Activated T-cell treated with anti-CD3 and anti-CD28 coated beads, Interleukin-2, amount 50 U/mL, for 24 hours (primary cell): ENCODE measurements at regions not wholly inside any gene's neighbourhood (a gene's known extent, or its start where the extent isn't known, plus 50 kb on each side); places are given as distances from the start of the nearest gene placed in this dataset.

Source experiments
- DNase-seq: peaks from one replicate; pipeline ENCODE4 v3.0.0-alpha.2; 2020
- H3K27ac Mint-ChIP-seq: 2 replicates; pipeline ENCODE4 v1.8.0; 2020; ENCODE audit warnings: mild to moderate bottlenecking, mixed read lengths
- H3K27me3 Mint-ChIP-seq: 2 replicates; pipeline ENCODE4 v1.8.0; 2020; ENCODE audit warnings: mixed read lengths
- H3K36me3 Mint-ChIP-seq: 2 replicates; pipeline ENCODE4 v1.8.0; 2020; ENCODE audit warnings: low read depth, mixed read lengths
- H3K4me1 Mint-ChIP-seq: 2 replicates; pipeline ENCODE4 v1.8.0; 2020; ENCODE audit warnings: low read depth, mixed read lengths
- H3K4me3 Mint-ChIP-seq: 2 replicates; pipeline ENCODE4 v1.8.0; 2020; ENCODE audit warnings: mild to moderate bottlenecking, moderate library complexity, mixed read lengths
- H3K9me3 Mint-ChIP-seq: 2 replicates; pipeline ENCODE4 v1.8.0; 2020; ENCODE audit warnings: mixed read lengths

- Mint-ChIP-seq H3K9me3 (no peaks in the 10 kb centered on the region), H3K4me1 (no peaks in the 10 kb centered on the region), H3K27me3 (no peaks in the 10 kb centered on the region), H3K27ac (no peak overlapping the region), H3K36me3 (no peaks in the 10 kb centered on the region), H3K4me3 (no peak overlapping the region)
- DNase-seq = no peak
These were observed 314.3 kb downstream of the TNS1 start for GRCh38 chr2:217688494-217688893.

GRCh38 chr2:217687771-217688170 is 315.0 kb downstream of the TNS1 start:
- H3K36me3 Mint-ChIP-seq = no peaks in the 10 kb centered on the region

GRCh38 chr2:217685255-217685605 is 317.6 kb downstream of the TNS1 start:
- no peak overlapping the region for H3K4me3 Mint-ChIP-seq
- H3K36me3 Mint-ChIP-seq = no peaks in the 10 kb centered on the region
- H3K4me1 Mint-ChIP-seq = no peaks in the 10 kb centered on the region
- no peak for DNase-seq
- H3K27me3 Mint-ChIP-seq = no peaks in the 10 kb centered on the region
- H3K27ac Mint-ChIP-seq = no peak overlapping the region
- no peaks in the 10 kb centered on the region for H3K9me3 Mint-ChIP-seq

More at GRCh38 chr2:217687771-217688170, 315.0 kb downstream of the TNS1 start:
- no peak overlapping the region for H3K27ac Mint-ChIP-seq
- no peak overlapping the region for H3K4me3 Mint-ChIP-seq
- DNase-seq = no peak
- H3K4me1 Mint-ChIP-seq = no peaks in the 10 kb centered on the region
- no peaks in the 10 kb centered on the region for H3K9me3 Mint-ChIP-seq
- H3K27me3 Mint-ChIP-seq = no peaks in the 10 kb centered on the region

DNA sequence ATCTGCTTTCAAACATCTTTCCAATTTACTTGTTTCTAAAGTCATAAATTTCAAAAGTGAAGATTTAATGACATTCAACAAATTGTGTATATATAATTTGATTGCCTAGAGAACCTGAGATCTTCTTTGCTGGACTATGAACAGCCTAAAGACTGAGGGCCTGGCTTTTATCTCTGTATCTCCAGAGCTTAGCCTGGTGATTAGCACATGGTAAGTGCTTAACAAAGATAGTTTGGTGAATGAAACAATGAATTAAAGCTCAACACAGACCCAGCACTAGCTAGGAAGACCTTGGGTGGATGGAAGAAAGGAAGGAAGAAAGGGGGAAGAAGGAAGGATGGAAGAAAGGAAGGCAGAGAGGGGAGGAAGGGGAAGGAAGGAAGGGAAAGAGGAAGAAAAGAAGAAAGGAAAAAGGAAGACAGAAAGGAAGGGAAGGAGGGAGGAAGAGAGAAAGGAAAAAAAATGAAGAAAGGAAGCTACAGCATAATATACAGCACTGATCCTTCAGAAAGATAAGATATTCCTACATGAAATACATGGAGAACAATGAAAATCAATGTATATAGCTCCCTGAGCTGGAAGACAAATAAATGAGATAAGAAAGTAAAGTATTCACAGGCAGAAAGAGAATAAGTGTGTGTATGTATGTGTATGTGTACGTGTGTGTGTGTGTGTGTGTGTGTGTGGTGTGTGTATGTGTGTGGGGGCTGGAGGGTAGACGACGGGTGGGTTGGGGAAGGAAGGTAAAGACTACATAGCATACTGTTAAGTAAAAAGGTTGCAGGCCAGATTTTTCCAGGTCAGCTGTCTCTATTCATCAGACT is 318.2 kb downstream of the TNS1 start:
- no peak overlapping the region for H3K27ac Mint-ChIP-seq
- H3K36me3 Mint-ChIP-seq = no peaks in the 10 kb centered on the region
- no peak for DNase-seq
- H3K4me1 Mint-ChIP-seq = no peaks in the 10 kb centered on the region
- H3K4me3 Mint-ChIP-seq = no peak overlapping the region
- no peaks in the 10 kb centered on the region for H3K27me3 Mint-ChIP-seq
- no peaks in the 10 kb centered on the region for H3K9me3 Mint-ChIP-seq

DNA sequence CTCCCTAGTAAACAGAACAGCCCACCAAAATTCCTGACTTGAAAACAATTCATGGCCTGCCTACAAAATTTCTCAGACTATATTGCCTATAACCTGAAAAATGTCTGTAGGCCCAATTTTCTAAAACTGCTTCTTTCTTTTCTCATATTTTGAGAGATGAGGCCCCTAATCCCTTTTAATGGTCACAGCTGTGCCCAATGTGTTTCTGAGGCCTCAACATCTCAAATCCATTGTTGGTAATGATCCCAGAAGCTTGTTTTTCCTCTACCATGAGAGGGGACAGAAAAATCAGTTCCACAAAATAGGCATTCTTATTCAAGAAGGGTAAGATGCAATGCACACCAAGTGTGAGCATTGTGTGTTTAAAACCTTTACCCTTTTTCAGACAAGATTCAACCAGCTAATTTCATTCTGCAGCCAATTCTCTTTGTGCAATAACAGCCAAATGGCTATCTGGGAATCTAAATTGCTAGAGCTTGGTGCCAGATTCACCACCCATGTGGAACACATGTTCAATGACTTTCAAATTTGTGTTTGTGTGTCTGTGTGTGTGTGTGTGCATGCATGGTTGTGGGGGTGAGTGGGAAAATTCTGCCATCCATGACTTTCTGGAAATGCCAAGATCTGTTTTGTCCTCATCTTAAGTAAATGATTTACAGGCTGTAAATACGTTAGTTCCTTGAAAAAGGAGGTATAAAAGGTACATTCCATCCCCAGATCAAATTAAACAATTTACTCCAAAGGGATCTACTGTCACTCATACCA is 319.5 kb downstream of the TNS1 start:
- H3K36me3 Mint-ChIP-seq = no peaks in the 10 kb centered on the region
- no peaks in the 10 kb centered on the region for H3K27me3 Mint-ChIP-seq
- no peak overlapping the region for H3K4me3 Mint-ChIP-seq
- H3K27ac Mint-ChIP-seq = no peak overlapping the region
- no peaks in the 10 kb centered on the region for H3K4me1 Mint-ChIP-seq
- H3K9me3 Mint-ChIP-seq = peaks cover 2% of the 10 kb centered on the region
- no peak for DNase-seq

GRCh38 chr2:217681791-217682190 is 321.0 kb downstream of the TNS1 start:
- H3K9me3 Mint-ChIP-seq = peaks cover 2% of the 10 kb centered on the region
- H3K27ac Mint-ChIP-seq = no peak overlapping the region
- no peaks in the 10 kb centered on the region for H3K27me3 Mint-ChIP-seq
- H3K4me1 Mint-ChIP-seq = no peaks in the 10 kb centered on the region
- H3K36me3 Mint-ChIP-seq = no peaks in the 10 kb centered on the region
- DNase-seq = no peak
- no peak overlapping the region for H3K4me3 Mint-ChIP-seq

DNA sequence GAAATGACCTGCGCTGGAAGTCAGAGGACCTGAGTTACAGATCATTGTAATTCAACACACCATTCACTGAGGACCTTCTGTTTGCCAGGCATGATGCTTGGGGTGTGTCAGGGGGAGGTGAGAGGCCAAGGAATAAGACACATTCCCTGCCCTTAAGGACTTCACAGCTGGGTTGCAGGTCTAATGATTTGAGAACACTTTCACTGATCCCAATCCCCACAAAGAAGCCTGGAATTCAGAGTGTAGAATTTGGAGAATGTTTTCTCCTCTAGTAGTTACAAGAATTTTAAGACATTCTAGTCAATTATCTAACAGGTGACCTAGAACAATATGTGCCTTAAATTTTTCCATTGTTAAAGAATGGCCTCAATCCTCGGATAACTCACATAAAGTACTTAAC is 322.4 kb downstream of the TNS1 start:
- H3K27ac Mint-ChIP-seq = no peak overlapping the region
- no peak overlapping the region for H3K4me3 Mint-ChIP-seq
- H3K9me3 Mint-ChIP-seq = peaks cover 2% of the 10 kb centered on the region
- no peak for DNase-seq
- no peaks in the 10 kb centered on the region for H3K36me3 Mint-ChIP-seq
- H3K4me1 Mint-ChIP-seq = no peaks in the 10 kb centered on the region
- no peaks in the 10 kb centered on the region for H3K27me3 Mint-ChIP-seq

DNA sequence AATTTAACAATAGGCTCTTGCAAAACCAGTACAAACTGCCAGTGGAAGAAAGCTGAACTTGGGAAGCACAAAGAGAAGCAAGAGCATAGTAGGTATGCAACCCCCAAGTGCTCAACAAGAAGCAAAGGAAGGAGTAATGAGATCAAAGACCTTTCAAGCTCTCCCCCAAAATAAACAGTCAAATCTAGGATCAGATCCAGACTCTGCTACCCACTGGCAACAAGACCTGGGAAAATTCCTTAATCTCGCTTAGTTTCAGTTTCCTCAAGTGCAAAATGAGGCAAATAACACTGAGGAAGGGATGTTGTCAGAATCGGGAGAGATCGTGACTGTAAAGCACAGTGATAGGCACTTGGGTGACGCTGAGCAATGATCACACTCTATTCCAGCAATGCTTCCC is 329.2 kb downstream of the TNS1 start:
- Mint-ChIP-seq H3K27me3 (no peaks in the 10 kb centered on the region), H3K4me3 (no peak overlapping the region), H3K27ac (no peak overlapping the region), H3K36me3 (no peaks in the 10 kb centered on the region), H3K4me1 (no peaks in the 10 kb centered on the region), H3K9me3 (peaks cover 2% of the 10 kb centered on the region)
- no peak for DNase-seq

DNA sequence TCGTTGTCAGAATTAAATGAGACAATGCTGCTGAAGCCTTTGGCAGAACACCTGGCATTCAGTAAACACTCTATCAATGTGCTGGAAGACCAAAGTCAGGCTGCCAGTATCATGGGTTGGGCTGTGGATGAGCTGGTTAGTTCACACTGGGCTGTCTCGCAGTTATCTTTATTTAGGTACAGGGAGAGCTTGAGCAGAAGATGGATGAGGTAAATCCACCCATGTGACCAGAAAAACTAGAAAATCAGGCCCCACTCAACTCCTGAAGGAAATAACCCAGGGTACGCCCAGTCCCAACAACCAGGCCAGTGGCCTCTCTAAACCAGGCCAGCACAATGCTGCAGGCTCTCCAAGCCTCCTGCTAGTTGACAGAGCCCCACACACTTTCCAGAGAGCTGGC is 330.3 kb downstream of the TNS1 start:
- Mint-ChIP-seq H3K9me3 (peaks cover 2% of the 10 kb centered on the region), H3K27ac (no peak overlapping the region), H3K27me3 (no peaks in the 10 kb centered on the region), H3K36me3 (no peaks in the 10 kb centered on the region), H3K4me1 (no peaks in the 10 kb centered on the region), H3K4me3 (no peak overlapping the region)
- DNase-seq = no peak

DNA sequence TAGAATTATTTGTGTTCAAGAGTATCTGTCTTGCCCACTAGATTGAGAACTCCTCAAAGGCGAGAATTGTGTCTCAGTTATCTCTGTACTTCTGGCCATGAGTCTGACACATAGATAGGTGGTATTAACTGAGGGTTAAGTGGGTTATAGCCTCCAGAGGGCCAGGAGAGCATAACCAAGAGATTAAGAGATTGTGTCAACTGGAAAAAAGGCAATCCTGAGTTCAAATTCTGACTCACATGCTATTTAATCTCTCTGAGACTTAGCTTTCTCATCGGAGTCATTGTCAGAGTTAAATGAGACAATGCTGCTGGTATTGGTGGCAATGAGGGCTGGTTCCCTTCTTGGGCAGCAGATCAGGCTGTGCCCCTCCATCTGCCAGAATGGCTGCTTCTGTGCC is 330.9 kb downstream of the TNS1 start:
- Mint-ChIP-seq H3K36me3 (no peaks in the 10 kb centered on the region), H3K9me3 (peaks cover 2% of the 10 kb centered on the region)

GRCh38 chr2:217671075-217671474 is 331.7 kb downstream of the TNS1 start:
- Mint-ChIP-seq H3K27me3 (no peaks in the 10 kb centered on the region), H3K4me1 (peaks cover 9% of the 10 kb centered on the region), H3K4me3 (no peak overlapping the region), H3K36me3 (no peaks in the 10 kb centered on the region), H3K27ac (no peak overlapping the region), H3K9me3 (peaks cover 2% of the 10 kb centered on the region)
- no peak for DNase-seq

More for the DNA sequence above, 330.9 kb downstream of the TNS1 start:
- H3K4me1 Mint-ChIP-seq = peaks cover 3% of the 10 kb centered on the region
- no peak overlapping the region for H3K4me3 Mint-ChIP-seq
- DNase-seq = no peak
- H3K27ac Mint-ChIP-seq = no peak overlapping the region
- no peaks in the 10 kb centered on the region for H3K27me3 Mint-ChIP-seq

GRCh38 chr2:217669831-217670230 is 333.0 kb downstream of the TNS1 start:
- H3K27ac Mint-ChIP-seq = no peak overlapping the region
- no peaks in the 10 kb centered on the region for H3K36me3 Mint-ChIP-seq

GRCh38 chr2:217667512-217667911 is 335.3 kb downstream of the TNS1 start:
- Mint-ChIP-seq H3K27ac (no peak overlapping the region), H3K27me3 (peaks cover 3% of the 10 kb centered on the region), H3K4me3 (no peak overlapping the region), H3K9me3 (no peaks in the 10 kb centered on the region), H3K4me1 (peaks cover 21% of the 10 kb centered on the region), H3K36me3 (no peaks in the 10 kb centered on the region)
- no peak for DNase-seq

More at GRCh38 chr2:217669831-217670230, 333.0 kb downstream of the TNS1 start:
- peaks cover 2% of the 10 kb centered on the region for H3K9me3 Mint-ChIP-seq
- H3K27me3 Mint-ChIP-seq = peaks cover 3% of the 10 kb centered on the region
- peaks cover 10% of the 10 kb centered on the region for H3K4me1 Mint-ChIP-seq
- H3K4me3 Mint-ChIP-seq = no peak overlapping the region
- DNase-seq = no peak

- H3K4me1 Mint-ChIP-seq = peaks cover 21% of the 10 kb centered on the region
- no peak for DNase-seq
- no peak overlapping the region for H3K4me3 Mint-ChIP-seq
- no peaks in the 10 kb centered on the region for H3K36me3 Mint-ChIP-seq
- H3K9me3 Mint-ChIP-seq = no peaks in the 10 kb centered on the region
- H3K27me3 Mint-ChIP-seq = peaks cover 3% of the 10 kb centered on the region
- H3K27ac Mint-ChIP-seq = no peak overlapping the region
These were observed 335.8 kb downstream of the TNS1 start for GRCh38 chr2:217667035-217667434.

DNA sequence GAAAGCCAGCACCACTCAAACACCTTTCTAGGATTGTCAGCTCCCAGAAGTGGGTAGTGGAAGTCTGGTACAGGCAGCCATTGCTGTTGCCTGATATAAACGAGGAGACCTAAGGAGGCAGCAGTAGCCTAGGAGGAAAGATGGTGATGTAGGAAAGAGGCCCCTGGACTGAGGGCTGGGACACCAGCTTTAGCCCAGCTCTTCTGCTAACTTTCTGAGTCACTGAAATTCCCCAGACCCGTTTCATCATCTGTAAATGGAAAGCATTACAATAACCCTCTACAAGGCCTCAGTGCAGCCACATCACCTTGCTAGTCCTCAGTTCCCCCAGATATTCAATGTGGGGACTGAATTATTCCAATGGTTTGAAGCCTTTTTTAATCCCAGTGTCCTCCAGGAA is 336.5 kb downstream of the TNS1 start:
- DNase-seq = no peak
- peaks cover 26% of the 10 kb centered on the region for H3K4me1 Mint-ChIP-seq
- no peaks in the 10 kb centered on the region for H3K36me3 Mint-ChIP-seq
- H3K27me3 Mint-ChIP-seq = peaks cover 3% of the 10 kb centered on the region
- H3K9me3 Mint-ChIP-seq = no peaks in the 10 kb centered on the region
- H3K4me3 Mint-ChIP-seq = no peak overlapping the region
- H3K27ac Mint-ChIP-seq = no peak overlapping the region
